ENCODE measurements at regions not wholly inside any gene's neighbourhood (a gene's known extent, or its start where the extent isn't known, plus 50 kb on each side); places are given as distances from the start of the nearest gene placed in this dataset.

- peaks cover 95% of the 10 kb centered on the region for H3K27me3 ChIP-seq (ENCODE audit: insufficient read depth, low read depth)
- no peaks in the 10 kb centered on the region for H3K9me3 ChIP-seq (ENCODE audit: insufficient read depth, low read depth)
- H3K4me1 ChIP-seq (replicated peaks; ENCODE audit: insufficient read depth), result no peaks in the 10 kb centered on the region
- H4K20me1 ChIP-seq (ENCODE audit: insufficient read depth), result no peaks in the 10 kb centered on the region
- H3F3A ChIP-seq (ENCODE audit: insufficient read depth, low read depth), result no peaks in the 10 kb centered on the region
- H3K4me2 ChIP-seq, result no peak overlapping the region
- no peaks in the 10 kb centered on the region for H3K36me3 ChIP-seq (ENCODE audit: low read depth)
- ChIA-PET CTCF (no interaction called here), POLR2A (ENCODE audit: unreplicated experiment) (no interaction called here)
- no peaks in the 10 kb centered on the region for H3K9me2 ChIP-seq (ENCODE audit: insufficient read depth)
- no peak overlapping the region for H3K27ac ChIP-seq
- TF ChIP-seq EZH2 (IDR thresholded peaks at IDR 0.05; ENCODE audit: low read depth) (no peak), CTCF (conservative IDR thresholded peaks at IDR 0.05) (no peak)
- no peaks in the 10 kb centered on the region for H3K79me2 ChIP-seq (ENCODE audit: low read depth)
- BruUV-seq (replicated peaks), result no TSS peak
- DNase-seq, result no peak
- no peak overlapping the region for H3K4me3 ChIP-seq
- intact Hi-C loops (cut with micrococcal nuclease; ENCODE audit: unreplicated experiment), result no loop called here
- H2AFZ ChIP-seq, result no peak overlapping the region
Measured at GRCh38 chr14:104502060-104502459, 77.5 kb upstream of the C14orf180 start.

- no peak overlapping the region for H2AFZ ChIP-seq
- TF ChIP-seq CTCF (conservative IDR thresholded peaks at IDR 0.05) (no peak), EZH2 (IDR thresholded peaks at IDR 0.05; ENCODE audit: low read depth) (no peak)
- H3K27ac ChIP-seq, result no peak overlapping the region
- H3K4me3 ChIP-seq, result no peak overlapping the region
- no peaks in the 10 kb centered on the region for H3K4me1 ChIP-seq (replicated peaks; ENCODE audit: insufficient read depth)
- H3K9me2 ChIP-seq (ENCODE audit: insufficient read depth), result no peaks in the 10 kb centered on the region
- 0 out of 2 replicates have a peak, but pooled peaks cover 3% of the 10 kb centered on the region for H4K20me1 ChIP-seq (ENCODE audit: insufficient read depth)
- no peak for DNase-seq
- peaks cover 99% of the 10 kb centered on the region for H3K27me3 ChIP-seq (ENCODE audit: insufficient read depth, low read depth)
- no peak overlapping the region for H3K4me2 ChIP-seq
- no peaks in the 10 kb centered on the region for H3K79me2 ChIP-seq (ENCODE audit: low read depth)
- POLR2A ChIA-PET (ENCODE audit: unreplicated experiment), result no interaction called here
- no peaks in the 10 kb centered on the region for H3K9me3 ChIP-seq (ENCODE audit: insufficient read depth, low read depth)
- BruUV-seq (replicated peaks), result no TSS peak
- CTCF ChIA-PET, result no interaction called here
- no peaks in the 10 kb centered on the region for H3K36me3 ChIP-seq (ENCODE audit: low read depth)
- no peaks in the 10 kb centered on the region for H3F3A ChIP-seq (ENCODE audit: insufficient read depth, low read depth)
- intact Hi-C loops (cut with micrococcal nuclease; ENCODE audit: unreplicated experiment), result no loop called here
Measured at GRCh38 chr14:104503691-104504090, 75.9 kb upstream of the C14orf180 start.

- H4K20me1 ChIP-seq (ENCODE audit: insufficient read depth), result 0 out of 2 replicates have a peak, but pooled peaks cover 3% of the 10 kb centered on the region
- H3K4me3 ChIP-seq, result no peak overlapping the region
- H3K4me2 ChIP-seq, result no peak overlapping the region
- no peaks in the 10 kb centered on the region for H3K79me2 ChIP-seq (ENCODE audit: low read depth)
- H3K9me2 ChIP-seq (ENCODE audit: insufficient read depth), result no peaks in the 10 kb centered on the region
- H3K27ac ChIP-seq, result no peak overlapping the region
- no peaks in the 10 kb centered on the region for H3K9me3 ChIP-seq (ENCODE audit: insufficient read depth, low read depth)
- no peak overlapping the region for H2AFZ ChIP-seq
- H3K4me1 ChIP-seq (replicated peaks; ENCODE audit: insufficient read depth), result no peaks in the 10 kb centered on the region
- H3K27me3 ChIP-seq (ENCODE audit: insufficient read depth, low read depth), result peaks cover 98% of the 10 kb centered on the region
- no peak for DNase-seq
- no peaks in the 10 kb centered on the region for H3F3A ChIP-seq (ENCODE audit: insufficient read depth, low read depth)
- BruUV-seq (replicated peaks), result no TSS peak
- no peaks in the 10 kb centered on the region for H3K36me3 ChIP-seq (ENCODE audit: low read depth)
- intact Hi-C loops (cut with micrococcal nuclease; ENCODE audit: unreplicated experiment), result no loop called here
- CTCF ChIA-PET, result no interaction called here
- POLR2A ChIA-PET (ENCODE audit: unreplicated experiment), result no interaction called here
- no peak for TF ChIP-seq CTCF (conservative IDR thresholded peaks at IDR 0.05)
Measured at GRCh38 chr14:104504172-104504735, 75.3 kb upstream of the C14orf180 start.
